Kidney (tissue), 13 donors: ENCODE measurements at regions not wholly inside any gene's neighbourhood (a gene's known extent, or its start where the extent isn't known, plus 50 kb on each side); places are given as distances from the start of the nearest gene placed in this dataset.

ENCODE experiments used
- DNase-seq, 5 donors: peaks; one replicate each; pipeline ENCODE4 v3.0.0-alpha.2; 2013 to 2020
- FAIRE-seq: peaks from 2 replicates; lab custom pipeline; 2012; peaks lifted over from hg19 to GRCh38; lab: Jason Lieb, UNC
- H3K27ac ChIP-seq, 2 donors: one replicate each; pipeline ENCODE4 v1.7.0; 2013; ENCODE audit warnings: low read depth in 2 of 2, low read length in 2 of 2, inconsistent platforms in 1 of 2
- H3K27me3 ChIP-seq: one replicate; pipeline ENCODE4 v1.7.1; 2013; ENCODE audit warnings: low read length, inconsistent platforms; ENCODE audit not compliant: control insufficient read depth, insufficient read depth
- H3K36me3 ChIP-seq, 3 donors: one replicate each; pipeline versions ENCODE4 v1.7.0 to v1.7.1; 2013; ENCODE audit warnings: low read length in 3 of 3, control low read depth in 1 of 3, inconsistent platforms in 1 of 3; ENCODE audit not compliant: insufficient read depth in 3 of 3, control insufficient read depth in 2 of 3
- H3K4me1 ChIP-seq, 3 donors: one replicate each; pipeline versions ENCODE4 v1.7.0 to v1.7.1; 2013; ENCODE audit warnings: low read length in 3 of 3, inconsistent platforms in 1 of 3, low read depth in 1 of 3; ENCODE audit not compliant: control insufficient read depth in 2 of 3, insufficient read depth in 2 of 3
- H3K4me3 ChIP-seq, 3 donors: one replicate each; pipeline versions ENCODE4 v1.7.0 to v1.8.1; 2013; ENCODE audit warnings: low read length in 3 of 3, control low read depth in 1 of 3, inconsistent platforms in 1 of 3
- H3K9ac ChIP-seq, 3 donors: one replicate each; pipeline versions ENCODE4 v1.7.0 to v1.7.1; 2013; ENCODE audit warnings: low read length in 3 of 3, control low read depth in 1 of 3, inconsistent platforms in 1 of 3
- H3K9me3 ChIP-seq, 3 donors: one replicate each; pipeline versions ENCODE4 v1.7.0 to v1.7.1; 2013; ENCODE audit warnings: low read length in 3 of 3, control low read depth in 1 of 3, inconsistent platforms in 1 of 3; ENCODE audit not compliant: control insufficient read depth in 2 of 3, insufficient read depth in 1 of 3
- intact Hi-C: fragments of 100-400 bp; cut with DNase I; formaldehyde crosslinking; loops from one replicate; pipeline ENCODE4 v1.11.1; 2022
- TF ChIP-seq, protein P1 (sequence below): IDR thresholded peaks from 3 replicates; pipeline ENCODE4 v1.5.1; 2012; ENCODE audit warnings: mild to moderate bottlenecking, moderate library complexity, borderline replicate concordance; ENCODE audit not compliant: insufficient read depth; ENCODE audit errors: extremely low read depth
- donor health status: control.
- donor health status: control.
- donor health status: control.
- donor health status: control.
- donor health status: control.
- donor health status: DM: yes; HTN: yes; CAD: no.
- donor health status: Normal renal cell carcinoma (clear cell type).

- intact Hi-C loops = no loop called here
- Histone ChIP-seq H3K27ac (no peak overlapping the region), H3K27me3 (no peaks in the 10 kb centered on the region), H3K9ac (no peak overlapping the region), H3K4me1 (no peaks in the 10 kb centered on the region), H3K4me3 (no peak overlapping the region), H3K36me3 (no peaks in the 10 kb centered on the region), H3K9me3 (no peaks in the 10 kb centered on the region)
- DNase-seq = no peak
- no peak for FAIRE-seq
- TF ChIP-seq, protein P1, sequence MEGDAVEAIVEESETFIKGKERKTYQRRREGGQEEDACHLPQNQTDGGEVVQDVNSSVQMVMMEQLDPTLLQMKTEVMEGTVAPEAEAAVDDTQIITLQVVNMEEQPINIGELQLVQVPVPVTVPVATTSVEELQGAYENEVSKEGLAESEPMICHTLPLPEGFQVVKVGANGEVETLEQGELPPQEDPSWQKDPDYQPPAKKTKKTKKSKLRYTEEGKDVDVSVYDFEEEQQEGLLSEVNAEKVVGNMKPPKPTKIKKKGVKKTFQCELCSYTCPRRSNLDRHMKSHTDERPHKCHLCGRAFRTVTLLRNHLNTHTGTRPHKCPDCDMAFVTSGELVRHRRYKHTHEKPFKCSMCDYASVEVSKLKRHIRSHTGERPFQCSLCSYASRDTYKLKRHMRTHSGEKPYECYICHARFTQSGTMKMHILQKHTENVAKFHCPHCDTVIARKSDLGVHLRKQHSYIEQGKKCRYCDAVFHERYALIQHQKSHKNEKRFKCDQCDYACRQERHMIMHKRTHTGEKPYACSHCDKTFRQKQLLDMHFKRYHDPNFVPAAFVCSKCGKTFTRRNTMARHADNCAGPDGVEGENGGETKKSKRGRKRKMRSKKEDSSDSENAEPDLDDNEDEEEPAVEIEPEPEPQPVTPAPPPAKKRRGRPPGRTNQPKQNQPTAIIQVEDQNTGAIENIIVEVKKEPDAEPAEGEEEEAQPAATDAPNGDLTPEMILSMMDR = no peak
These were observed 93.3 kb upstream of the CCDC54 start for GRCh38 chr3:107283948-107284347.

GRCh38 chr3:107284612-107285011, 92.6 kb upstream of the CCDC54 start:
- DNase-seq (no peak), FAIRE-seq (no peak)
- Histone ChIP-seq H3K4me1 (no peaks in the 10 kb centered on the region), H3K9me3 (no peaks in the 10 kb centered on the region), H3K9ac (no peak overlapping the region), H3K36me3 (no peaks in the 10 kb centered on the region), H3K4me3 (no peak overlapping the region), H3K27ac (no peak overlapping the region), H3K27me3 (no peaks in the 10 kb centered on the region)
- intact Hi-C loops = no loop called here
- TF ChIP-seq, protein P1 = no peak

GRCh38 chr3:107285197-107285596, 92.0 kb upstream of the CCDC54 start:
- DNase-seq (no peak), FAIRE-seq (no peak)
- TF ChIP-seq, protein P1 = no peak
- Histone ChIP-seq H3K9me3 (peaks cover 0 to 2% (median 0%) of the 10 kb centered on the region in 3 donors), H3K27me3 (no peaks in the 10 kb centered on the region), H3K27ac (no peak overlapping the region), H3K4me1 (no peaks in the 10 kb centered on the region), H3K36me3 (no peaks in the 10 kb centered on the region), H3K9ac (no peak overlapping the region), H3K4me3 (no peak overlapping the region)
- intact Hi-C loops = no loop called here

DNA sequence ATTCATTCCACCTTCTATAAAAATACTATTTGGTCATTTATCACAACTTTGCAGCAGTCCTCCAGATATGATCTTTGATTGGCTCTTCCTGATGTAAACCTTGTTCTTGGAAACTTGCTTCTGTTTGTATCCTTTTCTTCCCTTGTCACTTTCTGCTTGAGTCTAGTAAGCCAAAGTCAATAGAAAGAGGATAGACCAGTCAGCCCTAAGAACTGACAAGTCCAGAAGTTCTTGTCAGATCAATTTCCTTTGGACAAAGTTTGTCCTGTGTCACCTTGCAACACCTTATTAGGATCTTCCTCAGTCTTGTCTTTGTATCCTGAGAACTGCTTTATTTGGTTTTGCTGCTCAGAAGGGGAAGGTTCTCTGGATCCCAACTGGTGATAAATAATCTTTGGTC, 87.9 kb upstream of the CCDC54 start:
- FAIRE-seq = no peak

More for the DNA sequence above, 87.9 kb upstream of the CCDC54 start:
- Histone ChIP-seq H3K27me3 (no peaks in the 10 kb centered on the region), H3K36me3 (no peaks in the 10 kb centered on the region), H3K27ac (no peak overlapping the region), H3K4me3 (no peak overlapping the region), H3K9ac (no peak overlapping the region), H3K4me1 (no peaks in the 10 kb centered on the region), H3K9me3 (peaks cover 0 to 5% (median 0%) of the 10 kb centered on the region in 3 donors)
- no peak for DNase-seq
- TF ChIP-seq, protein P1 = no peak
- intact Hi-C loops = no loop called here
